ENCODE measurements at regions not wholly inside any gene's neighbourhood (a gene's known extent, or its start where the extent isn't known, plus 50 kb on each side); places are given as distances from the start of the nearest gene placed in this dataset.
"Not testable (repeated sequence)": the region's sequence is repeated elsewhere in the genome, so short reads cannot be mapped to it uniquely, and the experiment has no call there.

- H3K36me3 ChIP-seq (replicated peaks in 1 of 2; ENCODE audit: control insufficient read depth in 1 of 2, insufficient read depth in 2 of 2, low read length in 1 of 2); H3K4me1 ChIP-seq (ENCODE audit: control insufficient read depth in 1 of 2, insufficient read depth in 2 of 2, low read depth in 1 of 2, low read length in 1 of 2); H4K20me1 ChIP-seq (ENCODE audit: insufficient read depth); H3K4me2 ChIP-seq; POLR2A ChIA-PET; H3K9ac ChIP-seq; H3K9me2 ChIP-seq; H2AFZ ChIP-seq (ENCODE audit: low read depth); H3K79me2 ChIP-seq (ENCODE audit: insufficient read depth); H3K4me3 ChIP-seq (ENCODE audit: low read depth in 2 of 2, low read length in 1 of 2); DNase-seq; H3K27me3 ChIP-seq (ENCODE audit: insufficient read depth): not testable (repeated sequence)
- peak in 1 of 2 experiments; percentile 57; a peak in 1 of 4 replicates for TF ChIP-seq EP300 (IDR thresholded peaks at IDR 0.05; ENCODE audit: borderline replicate concordance in 1 of 2, low read depth in 1 of 2, low read length in 1 of 2)
- peak; percentile 17; the same call in 1 of the 2 replicates for TF ChIP-seq FOSL2 (IDR thresholded peaks at IDR 0.05; ENCODE audit: borderline replicate concordance, low read depth)
- TF ChIP-seq TCF12 (IDR thresholded peaks at IDR 0.05), result peak; percentile 46
- peak; percentile 47 for TF ChIP-seq NFIC (IDR thresholded peaks at IDR 0.05; ENCODE audit: borderline replicate concordance)
- TF ChIP-seq, protein P1, sequence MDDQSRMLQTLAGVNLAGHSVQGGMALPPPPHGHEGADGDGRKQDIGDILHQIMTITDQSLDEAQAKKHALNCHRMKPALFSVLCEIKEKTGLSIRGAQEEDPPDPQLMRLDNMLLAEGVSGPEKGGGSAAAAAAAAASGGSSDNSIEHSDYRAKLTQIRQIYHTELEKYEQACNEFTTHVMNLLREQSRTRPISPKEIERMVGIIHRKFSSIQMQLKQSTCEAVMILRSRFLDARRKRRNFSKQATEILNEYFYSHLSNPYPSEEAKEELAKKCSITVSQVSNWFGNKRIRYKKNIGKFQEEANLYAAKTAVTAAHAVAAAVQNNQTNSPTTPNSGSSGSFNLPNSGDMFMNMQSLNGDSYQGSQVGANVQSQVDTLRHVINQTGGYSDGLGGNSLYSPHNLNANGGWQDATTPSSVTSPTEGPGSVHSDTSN (IDR thresholded peaks at IDR 0.05), result peak; percentile 73
- H3K9me3 ChIP-seq, result peaks cover 15% of the 10 kb centered on the region; the same call in 1 of the 2 replicates
- 1% methylated on average over 2 of the region's 2 CpGs for WGBS (ENCODE audit: low lambda C conversion rate)
- CTCF ChIA-PET, result interaction anchor here (0.6 kb wide), 1 partner anchor 268 kb away, joined by 3 read pairs; no protein-coding TSS in a partner anchor
- peaks cover 21% of the 10 kb centered on the region for H3F3A ChIP-seq (replicated peaks; ENCODE audit: insufficient read depth)
- peak overlapping the region in 1 of 2 experiments; percentile 60; a peak in 2 of 4 replicates for H3K27ac ChIP-seq (ENCODE audit: low read depth in 2 of 2, low read length in 1 of 2)
Measured at GRCh38 chr5:33110496-33110895, 330.3 kb upstream of the TARS1 start.

DNA sequence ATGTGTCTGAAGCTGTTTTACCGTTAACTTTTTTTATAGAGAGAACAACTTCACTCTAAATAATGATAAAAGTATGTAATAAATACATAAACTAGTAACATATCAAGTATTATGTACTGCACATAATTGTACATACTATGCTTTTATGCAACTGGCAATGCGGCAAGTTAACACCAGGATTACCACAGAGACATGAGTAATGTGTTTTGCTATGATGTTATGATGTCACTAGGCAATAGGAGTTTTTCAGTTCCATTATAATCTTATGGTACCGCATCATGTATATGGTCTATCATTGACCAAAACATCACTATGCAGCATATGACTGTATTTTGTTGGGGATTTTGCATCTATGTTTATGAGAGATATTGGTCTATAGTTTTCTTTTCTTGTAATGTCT, 326.4 kb upstream of the TARS1 start:
- H3K4me3 ChIP-seq (ENCODE audit: low read depth in 2 of 2, low read length in 1 of 2), result no peak overlapping the region
- CTCF ChIA-PET, result no interaction called here
- H4K20me1 ChIP-seq (ENCODE audit: insufficient read depth), result no peaks in the 10 kb centered on the region
- WGBS (ENCODE audit: low lambda C conversion rate), result 49% methylated on average over 3 of the region's 3 CpGs
- no peak for DNase-seq
- H3K27me3 ChIP-seq (ENCODE audit: insufficient read depth), result no peaks in the 10 kb centered on the region
- TF ChIP-seq SIN3A (IDR thresholded peaks at IDR 0.05; ENCODE audit: borderline replicate concordance, low read depth, low read length), result no peak
- TF ChIP-seq FOXM1 (IDR thresholded peaks at IDR 0.05; ENCODE audit: low read depth), result no peak
- TF ChIP-seq RXRA (IDR thresholded peaks at IDR 0.05; ENCODE audit: borderline replicate concordance, low read depth), result no peak
- no peak for TF ChIP-seq NFIC (IDR thresholded peaks at IDR 0.05; ENCODE audit: borderline replicate concordance)
- no peak for TF ChIP-seq GABPA (IDR thresholded peaks at IDR 0.05; ENCODE audit: low read depth)
- no peak for TF ChIP-seq TEAD4 (IDR thresholded peaks at IDR 0.05; ENCODE audit: borderline replicate concordance, insufficient read depth)
- no peak for TF ChIP-seq TAF1 (IDR thresholded peaks at IDR 0.05; ENCODE audit: borderline replicate concordance, low read depth, low read length)
- TF ChIP-seq ELF1 (IDR thresholded peaks at IDR 0.05), result no peak
- no peak for TF ChIP-seq TCF12 (IDR thresholded peaks at IDR 0.05)
- H3K9me3 ChIP-seq, result peaks cover 15% of the 10 kb centered on the region; the same call in 1 of the 2 replicates
- no peak overlapping the region for H3K4me2 ChIP-seq
- H3K9me2 ChIP-seq, result no peaks in the 10 kb centered on the region
- POLR2A ChIA-PET, result no interaction called here
- H3K36me3 ChIP-seq (replicated peaks in 1 of 2; ENCODE audit: control insufficient read depth in 1 of 2, insufficient read depth in 2 of 2, low read length in 1 of 2), result no peaks in the 10 kb centered on the region
- no peaks in the 10 kb centered on the region for H3K4me1 ChIP-seq (ENCODE audit: control insufficient read depth in 1 of 2, insufficient read depth in 2 of 2, low read depth in 1 of 2, low read length in 1 of 2)
- no peak overlapping the region for H2AFZ ChIP-seq (ENCODE audit: low read depth)
- H3K9ac ChIP-seq, result no peak overlapping the region
- H3K79me2 ChIP-seq (ENCODE audit: insufficient read depth), result no peaks in the 10 kb centered on the region
- no peak overlapping the region for H3K27ac ChIP-seq (ENCODE audit: low read depth in 2 of 2, low read length in 1 of 2)
- H3F3A ChIP-seq (replicated peaks; ENCODE audit: insufficient read depth), result peaks cover 17% of the 10 kb centered on the region

- ChIA-PET CTCF (no interaction called here), POLR2A (no interaction called here)
- H3K27me3 ChIP-seq (ENCODE audit: insufficient read depth), result no peaks in the 10 kb centered on the region
- no peak overlapping the region for H3K27ac ChIP-seq (ENCODE audit: low read depth in 2 of 2, low read length in 1 of 2)
- H3K9ac ChIP-seq, result no peak overlapping the region
- H3K79me2 ChIP-seq (ENCODE audit: insufficient read depth), result no peaks in the 10 kb centered on the region
- H3K4me3 ChIP-seq (ENCODE audit: low read depth in 2 of 2, low read length in 1 of 2), result no peak overlapping the region
- no peaks in the 10 kb centered on the region for H4K20me1 ChIP-seq (ENCODE audit: insufficient read depth)
- no peaks in the 10 kb centered on the region for H3K4me1 ChIP-seq (ENCODE audit: control insufficient read depth in 1 of 2, insufficient read depth in 2 of 2, low read depth in 1 of 2, low read length in 1 of 2)
- H3F3A ChIP-seq (replicated peaks; ENCODE audit: insufficient read depth), result peaks cover 17% of the 10 kb centered on the region
- H3K9me3 ChIP-seq, result peaks cover 12% of the 10 kb centered on the region; the same call in 1 of the 2 replicates
- no peak overlapping the region for H2AFZ ChIP-seq (ENCODE audit: low read depth)
- no peaks in the 10 kb centered on the region for H3K9me2 ChIP-seq
- 46% methylated on average over 4 of the region's 4 CpGs for WGBS (ENCODE audit: low lambda C conversion rate)
- DNase-seq, result no peak
- H3K4me2 ChIP-seq, result no peak overlapping the region
- no peaks in the 10 kb centered on the region for H3K36me3 ChIP-seq (replicated peaks in 1 of 2; ENCODE audit: control insufficient read depth in 1 of 2, insufficient read depth in 2 of 2, low read length in 1 of 2)
- no peak for TF ChIP-seq SMC3 (IDR thresholded peaks at IDR 0.05; ENCODE audit: low read depth, low read length)
- no peak for TF ChIP-seq RAD21 (IDR thresholded peaks at IDR 0.05; ENCODE audit: low read length)
- TF ChIP-seq, protein P2, sequence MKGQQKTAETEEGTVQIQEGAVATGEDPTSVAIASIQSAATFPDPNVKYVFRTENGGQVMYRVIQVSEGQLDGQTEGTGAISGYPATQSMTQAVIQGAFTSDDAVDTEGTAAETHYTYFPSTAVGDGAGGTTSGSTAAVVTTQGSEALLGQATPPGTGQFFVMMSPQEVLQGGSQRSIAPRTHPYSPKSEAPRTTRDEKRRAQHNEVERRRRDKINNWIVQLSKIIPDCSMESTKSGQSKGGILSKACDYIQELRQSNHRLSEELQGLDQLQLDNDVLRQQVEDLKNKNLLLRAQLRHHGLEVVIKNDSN (IDR thresholded peaks at IDR 0.05; ENCODE audit: borderline replicate concordance, low read depth), result no peak
- no peak for TF ChIP-seq YY1 (IDR thresholded peaks at IDR 0.05; ENCODE audit: low read depth)
- TF ChIP-seq POLR2AphosphoS5 (IDR thresholded peaks at IDR 0.05; ENCODE audit: low read depth, low read length), result no peak
- TF ChIP-seq, protein P1 (IDR thresholded peaks at IDR 0.05), result no peak
- no peak for TF ChIP-seq RFX5 (IDR thresholded peaks at IDR 0.05; ENCODE audit: low read length)
- TF ChIP-seq, protein P3, sequence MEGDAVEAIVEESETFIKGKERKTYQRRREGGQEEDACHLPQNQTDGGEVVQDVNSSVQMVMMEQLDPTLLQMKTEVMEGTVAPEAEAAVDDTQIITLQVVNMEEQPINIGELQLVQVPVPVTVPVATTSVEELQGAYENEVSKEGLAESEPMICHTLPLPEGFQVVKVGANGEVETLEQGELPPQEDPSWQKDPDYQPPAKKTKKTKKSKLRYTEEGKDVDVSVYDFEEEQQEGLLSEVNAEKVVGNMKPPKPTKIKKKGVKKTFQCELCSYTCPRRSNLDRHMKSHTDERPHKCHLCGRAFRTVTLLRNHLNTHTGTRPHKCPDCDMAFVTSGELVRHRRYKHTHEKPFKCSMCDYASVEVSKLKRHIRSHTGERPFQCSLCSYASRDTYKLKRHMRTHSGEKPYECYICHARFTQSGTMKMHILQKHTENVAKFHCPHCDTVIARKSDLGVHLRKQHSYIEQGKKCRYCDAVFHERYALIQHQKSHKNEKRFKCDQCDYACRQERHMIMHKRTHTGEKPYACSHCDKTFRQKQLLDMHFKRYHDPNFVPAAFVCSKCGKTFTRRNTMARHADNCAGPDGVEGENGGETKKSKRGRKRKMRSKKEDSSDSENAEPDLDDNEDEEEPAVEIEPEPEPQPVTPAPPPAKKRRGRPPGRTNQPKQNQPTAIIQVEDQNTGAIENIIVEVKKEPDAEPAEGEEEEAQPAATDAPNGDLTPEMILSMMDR (IDR thresholded peaks at IDR 0.05), result no peak
Measured at GRCh38 chr5:33115467-33115866, 325.3 kb upstream of the TARS1 start.
